ENCODE measurements at regions not wholly inside any gene's neighbourhood (a gene's known extent, or its start where the extent isn't known, plus 50 kb on each side); places are given as distances from the start of the nearest gene placed in this dataset.
"Not testable (repeated sequence)": the region's sequence is repeated elsewhere in the genome, so short reads cannot be mapped to it uniquely, and the experiment has no call there.

- Histone ChIP-seq H3K27me3 (ENCODE audit: control insufficient read depth, insufficient read depth, low read length) (no peaks in the 10 kb centered on the region), H3K4me3 (ENCODE audit: low read depth, low read length) (no peak overlapping the region), H3K9ac (ENCODE audit: low read length) (no peak overlapping the region), H3K36me3 (ENCODE audit: control insufficient read depth, insufficient read depth, low read length) (no peaks in the 10 kb centered on the region), H3K9me3 (ENCODE audit: control insufficient read depth, insufficient read depth, low read depth, low read length) (peaks cover 28% of the 10 kb centered on the region), H3K4me1 (ENCODE audit: control insufficient read depth, insufficient read depth, low read length) (peaks cover 13% of the 10 kb centered on the region), H3K27ac (ENCODE audit: low read depth, low read length) (no peak overlapping the region)
Measured at GRCh38 chr11:130675917-130676316, 227.5 kb downstream of the ADAMTS15 start.

DNA sequence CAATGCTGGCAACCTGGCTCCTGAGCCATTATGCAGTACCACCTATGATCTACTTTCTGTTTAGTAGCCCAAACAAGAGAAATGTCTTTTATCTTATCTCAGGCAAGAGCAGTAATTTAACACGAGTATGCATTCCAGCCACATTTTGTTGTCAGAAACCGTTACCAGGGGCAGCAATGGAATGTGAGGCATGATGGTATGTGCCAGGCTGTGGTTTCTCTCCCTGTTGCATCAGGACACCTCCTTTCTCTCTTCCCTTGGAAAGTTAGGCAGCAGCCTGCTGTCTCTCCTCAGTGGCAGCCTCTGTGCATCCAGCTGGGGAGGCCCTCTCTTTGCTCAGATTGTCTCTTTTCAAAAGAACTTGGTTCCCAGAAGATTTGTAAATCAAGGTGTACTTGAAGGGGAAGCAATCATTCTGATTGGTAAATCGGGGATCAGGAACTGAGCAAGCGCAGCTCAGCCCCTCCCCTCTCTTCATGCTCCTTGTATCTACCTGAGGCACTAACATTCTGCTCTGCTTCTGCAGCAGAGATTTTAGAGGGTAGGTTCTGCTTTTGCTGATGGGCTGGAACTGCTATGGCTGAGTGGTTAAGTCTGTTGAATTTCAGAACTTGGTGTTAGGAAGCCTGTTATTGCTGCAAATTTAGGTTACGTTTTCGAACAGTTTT, 229.2 kb downstream of the ADAMTS15 start:
- Histone ChIP-seq H3K9ac (ENCODE audit: low read length) (peak overlapping the region; percentile 30), H3K4me3 (ENCODE audit: low read depth, low read length) (no peak overlapping the region), H3K27me3 (ENCODE audit: control insufficient read depth, insufficient read depth, low read length) (no peaks in the 10 kb centered on the region), H3K9me3 (ENCODE audit: control insufficient read depth, insufficient read depth, low read depth, low read length) (peaks cover 40% of the 10 kb centered on the region), H3K4me1 (ENCODE audit: control insufficient read depth, insufficient read depth, low read length) (peaks cover 8% of the 10 kb centered on the region; the same call in 1 of the 2 replicates), H3K27ac (ENCODE audit: low read depth, low read length) (no peak overlapping the region), H3K36me3 (ENCODE audit: control insufficient read depth, insufficient read depth, low read length) (no peaks in the 10 kb centered on the region)

- Histone ChIP-seq H3K36me3 (ENCODE audit: control insufficient read depth, insufficient read depth, low read length) (no peaks in the 10 kb centered on the region), H3K4me3 (ENCODE audit: low read depth, low read length) (no peak overlapping the region), H3K9ac (ENCODE audit: low read length) (no peak overlapping the region), H3K4me1 (ENCODE audit: control insufficient read depth, insufficient read depth, low read length) (peaks cover 8% of the 10 kb centered on the region; the same call in 1 of the 2 replicates), H3K27me3 (ENCODE audit: control insufficient read depth, insufficient read depth, low read length) (no peaks in the 10 kb centered on the region), H3K9me3 (ENCODE audit: control insufficient read depth, insufficient read depth, low read depth, low read length) (peaks cover 40% of the 10 kb centered on the region), H3K27ac (ENCODE audit: low read depth, low read length) (no peak overlapping the region)
Measured at GRCh38 chr11:130679247-130679646, 230.8 kb downstream of the ADAMTS15 start.

GRCh38 chr11:130682471-130682870, 233.8 kb downstream of the SNX19 start:
- not testable (repeated sequence) for H3K4me1 ChIP-seq (ENCODE audit: control insufficient read depth, insufficient read depth, low read length); H3K36me3 ChIP-seq (ENCODE audit: control insufficient read depth, insufficient read depth, low read length); H3K4me3 ChIP-seq (ENCODE audit: low read depth, low read length); H3K9ac ChIP-seq (ENCODE audit: low read length); H3K27ac ChIP-seq (ENCODE audit: low read depth, low read length); H3K27me3 ChIP-seq (ENCODE audit: control insufficient read depth, insufficient read depth, low read length)
- peaks cover 45% of the 10 kb centered on the region for H3K9me3 ChIP-seq (ENCODE audit: control insufficient read depth, insufficient read depth, low read depth, low read length)

- Histone ChIP-seq H3K4me1 (ENCODE audit: control insufficient read depth, insufficient read depth, low read length) (no peaks in the 10 kb centered on the region), H3K36me3 (ENCODE audit: control insufficient read depth, insufficient read depth, low read length) (no peaks in the 10 kb centered on the region), H3K27ac (ENCODE audit: low read depth, low read length) (no peak overlapping the region), H3K9ac (ENCODE audit: low read length) (no peak overlapping the region), H3K27me3 (ENCODE audit: control insufficient read depth, insufficient read depth, low read length) (no peaks in the 10 kb centered on the region), H3K4me3 (ENCODE audit: low read depth, low read length) (no peak overlapping the region), H3K9me3 (ENCODE audit: control insufficient read depth, insufficient read depth, low read depth, low read length) (peaks cover 5% of the 10 kb centered on the region; the same call in 1 of the 2 replicates)
Measured at GRCh38 chr11:130689222-130689908, 226.9 kb downstream of the SNX19 start.

- peaks cover 3% of the 10 kb centered on the region; the same call in 1 of the 2 replicates for H3K9me3 ChIP-seq (ENCODE audit: control insufficient read depth, insufficient read depth, low read depth, low read length)
- no peaks in the 10 kb centered on the region for H3K27me3 ChIP-seq (ENCODE audit: control insufficient read depth, insufficient read depth, low read length)
- no peak overlapping the region for H3K27ac ChIP-seq (ENCODE audit: low read depth, low read length)
- no peaks in the 10 kb centered on the region for H3K4me1 ChIP-seq (ENCODE audit: control insufficient read depth, insufficient read depth, low read length)
- no peaks in the 10 kb centered on the region for H3K36me3 ChIP-seq (ENCODE audit: control insufficient read depth, insufficient read depth, low read length)
- H3K4me3 ChIP-seq (ENCODE audit: low read depth, low read length) = no peak overlapping the region
- no peak overlapping the region for H3K9ac ChIP-seq (ENCODE audit: low read length)
Measured at GRCh38 chr11:130691581-130691980, 224.7 kb downstream of the SNX19 start.

DNA sequence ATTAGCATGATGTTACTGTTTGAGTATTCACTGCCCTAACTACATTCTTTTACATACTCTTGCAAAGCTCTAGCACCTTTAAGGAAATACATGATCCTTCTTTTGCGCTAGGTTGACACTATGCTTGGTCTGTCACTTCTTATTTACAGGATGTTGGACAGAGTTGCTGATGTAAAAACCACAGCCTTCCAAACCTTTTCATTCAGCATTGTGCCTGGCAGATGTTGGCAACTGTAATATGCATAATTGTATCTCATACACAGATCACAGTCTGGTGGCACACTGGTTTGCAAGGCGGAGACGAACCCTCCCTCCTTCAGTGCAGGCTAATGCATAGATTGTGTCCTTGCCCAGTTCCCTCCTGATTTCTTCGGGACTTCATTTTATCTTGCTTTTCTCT, 224.1 kb downstream of the SNX19 start:
- no peaks in the 10 kb centered on the region for H3K36me3 ChIP-seq (ENCODE audit: control insufficient read depth, insufficient read depth, low read length)
- H3K4me1 ChIP-seq (ENCODE audit: control insufficient read depth, insufficient read depth, low read length) = no peaks in the 10 kb centered on the region
- H3K27ac ChIP-seq (ENCODE audit: low read depth, low read length) = no peak overlapping the region
- H3K27me3 ChIP-seq (ENCODE audit: control insufficient read depth, insufficient read depth, low read length) = no peaks in the 10 kb centered on the region
- H3K9ac ChIP-seq (ENCODE audit: low read length) = no peak overlapping the region
- H3K9me3 ChIP-seq (ENCODE audit: control insufficient read depth, insufficient read depth, low read depth, low read length) = no peaks in the 10 kb centered on the region
- H3K4me3 ChIP-seq (ENCODE audit: low read depth, low read length) = no peak overlapping the region

GRCh38 chr11:130693543-130693942, 222.7 kb downstream of the SNX19 start:
- H3K4me3 ChIP-seq (ENCODE audit: low read depth, low read length) = no peak overlapping the region
- no peaks in the 10 kb centered on the region for H3K27me3 ChIP-seq (ENCODE audit: control insufficient read depth, insufficient read depth, low read length)
- no peaks in the 10 kb centered on the region for H3K4me1 ChIP-seq (ENCODE audit: control insufficient read depth, insufficient read depth, low read length)
- no peaks in the 10 kb centered on the region for H3K36me3 ChIP-seq (ENCODE audit: control insufficient read depth, insufficient read depth, low read length)
- no peak overlapping the region for H3K9ac ChIP-seq (ENCODE audit: low read length)
- H3K9me3 ChIP-seq (ENCODE audit: control insufficient read depth, insufficient read depth, low read depth, low read length) = no peaks in the 10 kb centered on the region
- H3K27ac ChIP-seq (ENCODE audit: low read depth, low read length) = no peak overlapping the region

DNA sequence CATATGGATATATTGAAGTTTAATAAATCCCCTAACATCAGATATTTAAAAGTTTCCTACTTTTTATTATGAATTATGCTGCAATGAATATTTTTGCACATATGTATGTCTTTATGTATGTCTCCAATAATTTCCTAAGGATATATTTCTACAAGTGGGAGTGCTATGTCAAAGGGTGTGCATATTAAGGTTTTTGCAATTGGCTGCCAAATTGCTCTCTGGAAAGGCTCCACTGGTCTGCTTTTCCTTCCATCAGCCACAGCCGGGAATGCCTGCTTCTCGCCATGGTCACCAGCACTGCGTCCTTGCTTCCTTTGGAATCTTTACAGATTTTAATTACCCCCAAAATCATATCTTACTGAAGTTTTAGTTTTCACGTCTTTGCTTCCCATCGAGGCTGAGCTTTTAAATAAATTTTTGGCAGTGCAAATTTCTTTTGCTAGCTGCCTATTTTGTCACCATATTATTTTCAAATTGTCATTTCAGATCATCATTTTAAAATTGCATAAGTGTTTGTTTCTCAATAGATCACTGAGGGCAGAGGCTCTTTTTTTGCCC, 221.7 kb downstream of the SNX19 start:
- Histone ChIP-seq H3K4me1 (ENCODE audit: control insufficient read depth, insufficient read depth, low read length) (no peaks in the 10 kb centered on the region), H3K4me3 (ENCODE audit: low read depth, low read length) (no peak overlapping the region), H3K36me3 (ENCODE audit: control insufficient read depth, insufficient read depth, low read length) (no peaks in the 10 kb centered on the region), H3K27me3 (ENCODE audit: control insufficient read depth, insufficient read depth, low read length) (no peaks in the 10 kb centered on the region), H3K27ac (ENCODE audit: low read depth, low read length) (no peak overlapping the region), H3K9me3 (ENCODE audit: control insufficient read depth, insufficient read depth, low read depth, low read length) (no peaks in the 10 kb centered on the region), H3K9ac (ENCODE audit: low read length) (no peak overlapping the region)

DNA sequence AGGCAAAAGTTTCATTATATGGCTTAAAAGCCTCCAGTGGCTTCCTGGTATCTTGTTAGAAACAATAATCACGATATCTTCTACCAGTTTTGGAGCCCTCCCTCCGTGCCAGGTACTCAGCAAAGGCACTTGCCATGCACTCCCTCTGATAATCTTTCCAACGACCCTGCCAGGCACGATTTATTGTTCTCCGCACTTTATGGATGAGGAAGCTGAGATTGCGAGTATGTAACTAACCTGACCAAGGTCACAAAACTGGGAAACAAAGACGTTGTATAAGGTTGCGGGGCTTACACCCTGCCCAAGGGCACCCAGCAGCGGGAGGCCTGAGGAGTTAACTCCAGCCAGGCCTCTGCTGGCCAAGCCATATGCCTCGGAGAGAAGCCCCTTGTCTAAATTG, 218.1 kb downstream of the SNX19 start:
- no peak overlapping the region for H3K9ac ChIP-seq (ENCODE audit: low read length)
- no peaks in the 10 kb centered on the region for H3K36me3 ChIP-seq (ENCODE audit: control insufficient read depth, insufficient read depth, low read length)
- no peak overlapping the region for H3K4me3 ChIP-seq (ENCODE audit: low read depth, low read length)
- H3K4me1 ChIP-seq (ENCODE audit: control insufficient read depth, insufficient read depth, low read length) = no peaks in the 10 kb centered on the region
- H3K9me3 ChIP-seq (ENCODE audit: control insufficient read depth, insufficient read depth, low read depth, low read length) = no peaks in the 10 kb centered on the region
- H3K27ac ChIP-seq (ENCODE audit: low read depth, low read length) = no peak overlapping the region
- H3K27me3 ChIP-seq (ENCODE audit: control insufficient read depth, insufficient read depth, low read length) = no peaks in the 10 kb centered on the region

- Histone ChIP-seq H3K4me1 (ENCODE audit: control insufficient read depth, insufficient read depth, low read length) (no peaks in the 10 kb centered on the region), H3K9ac (ENCODE audit: low read length) (no peak overlapping the region), H3K36me3 (ENCODE audit: control insufficient read depth, insufficient read depth, low read length) (no peaks in the 10 kb centered on the region), H3K27ac (ENCODE audit: low read depth, low read length) (no peak overlapping the region), H3K9me3 (ENCODE audit: control insufficient read depth, insufficient read depth, low read depth, low read length) (no peaks in the 10 kb centered on the region), H3K4me3 (ENCODE audit: low read depth, low read length) (no peak overlapping the region), H3K27me3 (ENCODE audit: control insufficient read depth, insufficient read depth, low read length) (no peaks in the 10 kb centered on the region)
Measured at GRCh38 chr11:130699561-130699960, 216.7 kb downstream of the SNX19 start.

All from HUES6 (cell line).